Dendritic cell treated with granulocyte-macrophage colony-stimulating factor and Interleukin-4, amounts not matched to agents 40 ng/mL and 50 ng/mL, for 4 days (primary cell): ENCODE measurements at regions not wholly inside any gene's neighbourhood (a gene's known extent, or its start where the extent isn't known, plus 50 kb on each side); places are given as distances from the start of the nearest gene placed in this dataset.

Experiments used
- H3K27ac Mint-ChIP-seq: one replicate; pipeline ENCODE4 v1.8.0; 2022; ENCODE audit warnings: mild to moderate bottlenecking, mixed read lengths
- H3K27me3 Mint-ChIP-seq: one replicate; pipeline ENCODE4 v1.8.0; 2022; ENCODE audit warnings: mild to moderate bottlenecking, mixed read lengths
- H3K36me3 Mint-ChIP-seq: one replicate; pipeline ENCODE4 v1.8.0; 2022; ENCODE audit warnings: low read depth, mixed read lengths
- H3K4me1 Mint-ChIP-seq: one replicate; pipeline ENCODE4 v1.8.0; 2022; ENCODE audit warnings: low read depth, mixed read lengths
- H3K4me3 Mint-ChIP-seq: one replicate; pipeline ENCODE4 v1.8.0; 2022; ENCODE audit warnings: mild to moderate bottlenecking, moderate library complexity, mixed read lengths
- H3K9me3 Mint-ChIP-seq: one replicate; pipeline ENCODE4 v1.8.0; 2022; ENCODE audit warnings: mixed read lengths
- intact Hi-C: fragments of 100-400 bp; cut with micrococcal nuclease; formaldehyde crosslinking; loops from one replicate; pipeline ENCODE4 v1.15.0; 2022

- Mint-ChIP-seq H3K27ac (no peak overlapping the region), H3K27me3 (no peaks in the 10 kb centered on the region), H3K36me3 (no peaks in the 10 kb centered on the region), H3K4me1 (no peaks in the 10 kb centered on the region), H3K9me3 (no peaks in the 10 kb centered on the region), H3K4me3 (no peak overlapping the region)
- intact Hi-C loops, result no loop called here
Observed at GRCh38 chr2:58634653-58635370, 393.7 kb upstream of the FANCL start.

GRCh38 chr2:58633613-58634365 is 392.7 kb upstream of the FANCL start:
- no peak overlapping the region for H3K4me3 Mint-ChIP-seq
- intact Hi-C loops, result no loop called here
- H3K9me3 Mint-ChIP-seq, result no peaks in the 10 kb centered on the region
- H3K27me3 Mint-ChIP-seq, result no peaks in the 10 kb centered on the region
- no peaks in the 10 kb centered on the region for H3K4me1 Mint-ChIP-seq
- no peak overlapping the region for H3K27ac Mint-ChIP-seq
- H3K36me3 Mint-ChIP-seq, result no peaks in the 10 kb centered on the region

GRCh38 chr2:58631986-58632385 is 390.9 kb upstream of the FANCL start:
- Mint-ChIP-seq H3K36me3 (no peaks in the 10 kb centered on the region), H3K27ac (no peak overlapping the region), H3K9me3 (no peaks in the 10 kb centered on the region), H3K27me3 (no peaks in the 10 kb centered on the region), H3K4me1 (no peaks in the 10 kb centered on the region), H3K4me3 (no peak overlapping the region)
- intact Hi-C loops, result no loop called here

GRCh38 chr2:58629545-58630119 is 388.5 kb upstream of the FANCL start:
- H3K27me3 Mint-ChIP-seq, result no peaks in the 10 kb centered on the region
- H3K4me3 Mint-ChIP-seq, result no peak overlapping the region
- H3K36me3 Mint-ChIP-seq, result no peaks in the 10 kb centered on the region
- no peaks in the 10 kb centered on the region for H3K9me3 Mint-ChIP-seq
- intact Hi-C loops, result no loop called here
- H3K27ac Mint-ChIP-seq, result no peak overlapping the region
- no peaks in the 10 kb centered on the region for H3K4me1 Mint-ChIP-seq

GRCh38 chr2:58620896-58621295 is 379.8 kb upstream of the FANCL start:
- intact Hi-C loops, result no loop called here
- Mint-ChIP-seq H3K4me1 (peaks cover 7% of the 10 kb centered on the region), H3K27me3 (no peaks in the 10 kb centered on the region), H3K36me3 (no peaks in the 10 kb centered on the region), H3K4me3 (no peak overlapping the region), H3K27ac (no peak overlapping the region), H3K9me3 (no peaks in the 10 kb centered on the region)

GRCh38 chr2:58620093-58620492 is 379.0 kb upstream of the FANCL start:
- Mint-ChIP-seq H3K27me3 (no peaks in the 10 kb centered on the region), H3K4me1 (peaks cover 7% of the 10 kb centered on the region), H3K27ac (no peak overlapping the region), H3K36me3 (no peaks in the 10 kb centered on the region), H3K9me3 (no peaks in the 10 kb centered on the region), H3K4me3 (no peak overlapping the region)
- intact Hi-C loops, result no loop called here

GRCh38 chr2:58616961-58617360 is 375.8 kb upstream of the FANCL start:
- peaks cover 16% of the 10 kb centered on the region for H3K4me1 Mint-ChIP-seq
- no peaks in the 10 kb centered on the region for H3K9me3 Mint-ChIP-seq
- no peaks in the 10 kb centered on the region for H3K27me3 Mint-ChIP-seq
- intact Hi-C loops, result no loop called here
- no peak overlapping the region for H3K4me3 Mint-ChIP-seq
- no peak overlapping the region for H3K27ac Mint-ChIP-seq
- no peaks in the 10 kb centered on the region for H3K36me3 Mint-ChIP-seq

- H3K9me3 Mint-ChIP-seq, result no peaks in the 10 kb centered on the region
- no peak overlapping the region for H3K4me3 Mint-ChIP-seq
- H3K4me1 Mint-ChIP-seq, result peaks cover 21% of the 10 kb centered on the region
- H3K36me3 Mint-ChIP-seq, result no peaks in the 10 kb centered on the region
- intact Hi-C loops, result no loop called here
- H3K27ac Mint-ChIP-seq, result no peak overlapping the region
- no peaks in the 10 kb centered on the region for H3K27me3 Mint-ChIP-seq
Observed at GRCh38 chr2:58614219-58614618, 373.1 kb upstream of the FANCL start.

GRCh38 chr2:58612973-58613372 is 371.8 kb upstream of the FANCL start:
- Mint-ChIP-seq H3K27me3 (no peaks in the 10 kb centered on the region), H3K36me3 (no peaks in the 10 kb centered on the region), H3K4me1 (peaks cover 24% of the 10 kb centered on the region), H3K4me3 (no peak overlapping the region), H3K9me3 (no peaks in the 10 kb centered on the region), H3K27ac (no peak overlapping the region)
- intact Hi-C loops, result no loop called here

GRCh38 chr2:58609326-58609725 is 368.2 kb upstream of the FANCL start:
- peaks cover 29% of the 10 kb centered on the region for H3K4me1 Mint-ChIP-seq
- H3K36me3 Mint-ChIP-seq, result no peaks in the 10 kb centered on the region
- intact Hi-C loops, result loop anchor here (10.0 kb wide), 1 partner anchor 125 kb away; no protein-coding TSS in a partner anchor
- no peak overlapping the region for H3K27ac Mint-ChIP-seq
- no peaks in the 10 kb centered on the region for H3K27me3 Mint-ChIP-seq
- H3K9me3 Mint-ChIP-seq, result no peaks in the 10 kb centered on the region
- no peak overlapping the region for H3K4me3 Mint-ChIP-seq

- no peaks in the 10 kb centered on the region for H3K36me3 Mint-ChIP-seq
- no peaks in the 10 kb centered on the region for H3K9me3 Mint-ChIP-seq
- no peaks in the 10 kb centered on the region for H3K27me3 Mint-ChIP-seq
- peaks cover 24% of the 10 kb centered on the region for H3K4me1 Mint-ChIP-seq
- no peak overlapping the region for H3K27ac Mint-ChIP-seq
- no peak overlapping the region for H3K4me3 Mint-ChIP-seq
- intact Hi-C loops, result loop anchor here (10.0 kb wide), 1 partner anchor 127 kb away; no protein-coding TSS in a partner anchor
Observed at GRCh38 chr2:58608146-58608545, 367.0 kb upstream of the FANCL start.

- intact Hi-C loops, result loop anchor here (10.0 kb wide), 1 partner anchor 127 kb away; no protein-coding TSS in a partner anchor
- H3K27ac Mint-ChIP-seq, result no peak overlapping the region
- H3K27me3 Mint-ChIP-seq, result no peaks in the 10 kb centered on the region
- no peak overlapping the region for H3K4me3 Mint-ChIP-seq
- no peaks in the 10 kb centered on the region for H3K9me3 Mint-ChIP-seq
- peaks cover 20% of the 10 kb centered on the region for H3K4me1 Mint-ChIP-seq
- no peaks in the 10 kb centered on the region for H3K36me3 Mint-ChIP-seq
Observed at GRCh38 chr2:58607448-58607847, 366.3 kb upstream of the FANCL start.

GRCh38 chr2:58606799-58607198 is 365.7 kb upstream of the FANCL start:
- Mint-ChIP-seq H3K4me3 (no peak overlapping the region), H3K4me1 (peaks cover 20% of the 10 kb centered on the region), H3K9me3 (no peaks in the 10 kb centered on the region), H3K27me3 (no peaks in the 10 kb centered on the region), H3K36me3 (no peaks in the 10 kb centered on the region), H3K27ac (no peak overlapping the region)
- intact Hi-C loops, result loop anchor here (10.0 kb wide), 1 partner anchor 128 kb away; no protein-coding TSS in a partner anchor

GRCh38 chr2:58604096-58604495 is 363.0 kb upstream of the FANCL start:
- no peaks in the 10 kb centered on the region for H3K27me3 Mint-ChIP-seq
- no peaks in the 10 kb centered on the region for H3K36me3 Mint-ChIP-seq
- peaks cover 4% of the 10 kb centered on the region for H3K9me3 Mint-ChIP-seq
- no peak overlapping the region for H3K4me3 Mint-ChIP-seq
- no peak overlapping the region for H3K27ac Mint-ChIP-seq
- H3K4me1 Mint-ChIP-seq, result peaks cover 7% of the 10 kb centered on the region
- intact Hi-C loops, result loop anchor here (10.0 kb wide), 1 partner anchor 131 kb away; no protein-coding TSS in a partner anchor
